Ovary (tissue), 7 donors: ENCODE measurements at regions not wholly inside any gene's neighbourhood (a gene's known extent, or its start where the extent isn't known, plus 50 kb on each side); places are given as distances from the start of the nearest gene placed in this dataset.

ENCODE experiments used
- DNase-seq, 5 donors: peaks; one replicate each; pipeline ENCODE4 v3.0.0-alpha.2; 2019 to 2020
- H3K27ac ChIP-seq, 2 donors: fragments of 200-600 bp; one replicate each; pipeline versions ENCODE4 v1.5.1 to v1.8.0; 2019 to 2022
- H3K27me3 ChIP-seq: fragments of 200-600 bp; one replicate; pipeline ENCODE4 v1.8.0; 2022
- H3K36me3 ChIP-seq: fragments of 200-600 bp; sonication (generic); one replicate; pipeline ENCODE4 v1.5.1; 2019
- H3K4me1 ChIP-seq: one replicate; pipeline ENCODE4 v1.8.1; 2013; ENCODE audit warnings: mild to moderate bottlenecking, moderate library complexity; ENCODE audit not compliant: insufficient read depth
- H3K4me3 ChIP-seq: fragments of 200-600 bp; sonication (generic); one replicate; pipeline ENCODE4 v1.5.1; 2017
- H3K9me3 ChIP-seq, 2 donors: fragments of 200-600 bp in 1 of 2; sonication (generic) in 1 of 2; one replicate each; pipeline versions ENCODE4 v1.5.1 to v1.8.1; 2013 to 2019; ENCODE audit warnings: mild to moderate bottlenecking in 1 of 2, moderate library complexity in 1 of 2
- EP300 ChIP-seq: sonication (generic); formaldehyde crosslinking; IDR thresholded peaks from one replicate; pipeline ENCODE4 v1.6.1; 2017; ENCODE audit warnings: antibody characterized with exemption
- POLR2A ChIP-seq: fragments of 450-650 bp; IDR thresholded peaks from one replicate; pipeline ENCODE4 v1.6.1; 2017; ENCODE audit warnings: antibody characterized with exemption, mild to moderate bottlenecking, moderate library complexity
- WGBS, 3 donors: extraction: QIAGEN DNeasy Blood & Tissue Kit in 1 of 3; methylation state at CpG; one replicate each; pipeline versions ENCODE4 v1.1.5 to v1.1.7; 2013 to 2017; 5-methylcytosine and 5-hydroxymethylcytosine counted together
- intact Hi-C, 4 donors: fragments of 100-400 bp; cut with DNase I; formaldehyde crosslinking; loops; one replicate each; pipeline versions ENCODE4 v1.11.0 to v1.15.1; 2022 to 2023
- TF ChIP-seq, protein P1 (sequence below), 3 donors: fragments of 450-650 bp in 2 of 3; fragments of 200-600 bp in 1 of 3; IDR thresholded peaks; one replicate each; pipeline versions ENCODE4 v1.5.1 to v1.8.0; 2016 to 2022; ENCODE audit warnings: antibody characterized with exemption in 3 of 3, mild to moderate bottlenecking in 1 of 3
- donor health status: DM: no; HTN: no; CAD: no; lungs with moderate emphysema.
- donor health status: DM: no; HTN: no; CAD: no.
- donor health status: Bipolar disorder and iron deficiency.
- donor health status: DM: no; HTN: no; CAD: no.
- donor health status: DM: yes; HTN: yes; CAD: no.

GRCh38 chr13:103299079-103299478, 232.9 kb upstream of the SLC10A2 start:
- no peaks in the 10 kb centered on the region for H3K4me1 ChIP-seq
- intact Hi-C loops: loop anchor here in 1 of 4 donors (10.0 kb wide), 1 partner anchor 866 kb away; no protein-coding TSS in a partner anchor
- DNase-seq: no peak
- no peaks in the 10 kb centered on the region for H3K36me3 ChIP-seq
- no peak overlapping the region for H3K27ac ChIP-seq
- no peaks in the 10 kb centered on the region for H3K27me3 ChIP-seq
- no peaks in the 10 kb centered on the region for H3K9me3 ChIP-seq
- no peak for TF ChIP-seq POLR2A
- TF ChIP-seq EP300: no peak
- TF ChIP-seq, protein P1, sequence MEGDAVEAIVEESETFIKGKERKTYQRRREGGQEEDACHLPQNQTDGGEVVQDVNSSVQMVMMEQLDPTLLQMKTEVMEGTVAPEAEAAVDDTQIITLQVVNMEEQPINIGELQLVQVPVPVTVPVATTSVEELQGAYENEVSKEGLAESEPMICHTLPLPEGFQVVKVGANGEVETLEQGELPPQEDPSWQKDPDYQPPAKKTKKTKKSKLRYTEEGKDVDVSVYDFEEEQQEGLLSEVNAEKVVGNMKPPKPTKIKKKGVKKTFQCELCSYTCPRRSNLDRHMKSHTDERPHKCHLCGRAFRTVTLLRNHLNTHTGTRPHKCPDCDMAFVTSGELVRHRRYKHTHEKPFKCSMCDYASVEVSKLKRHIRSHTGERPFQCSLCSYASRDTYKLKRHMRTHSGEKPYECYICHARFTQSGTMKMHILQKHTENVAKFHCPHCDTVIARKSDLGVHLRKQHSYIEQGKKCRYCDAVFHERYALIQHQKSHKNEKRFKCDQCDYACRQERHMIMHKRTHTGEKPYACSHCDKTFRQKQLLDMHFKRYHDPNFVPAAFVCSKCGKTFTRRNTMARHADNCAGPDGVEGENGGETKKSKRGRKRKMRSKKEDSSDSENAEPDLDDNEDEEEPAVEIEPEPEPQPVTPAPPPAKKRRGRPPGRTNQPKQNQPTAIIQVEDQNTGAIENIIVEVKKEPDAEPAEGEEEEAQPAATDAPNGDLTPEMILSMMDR (IDR thresholded peaks at IDR 0.05): no peak
- H3K4me3 ChIP-seq: no peak overlapping the region
- 78 to 81% (median 80%) methylated on average over 3 of the region's 3 CpGs for WGBS, 3 donors

- 60 to 78% (median 75%) methylated on average over 2 of the region's 2 CpGs for WGBS, 3 donors
- Histone ChIP-seq H3K36me3 (no peaks in the 10 kb centered on the region), H3K27me3 (no peaks in the 10 kb centered on the region), H3K4me3 (no peak overlapping the region), H3K9me3 (no peaks in the 10 kb centered on the region), H3K4me1 (no peaks in the 10 kb centered on the region), H3K27ac (no peak overlapping the region)
- intact Hi-C loops: loop anchor here in 1 of 4 donors (10.0 kb wide), 1 partner anchor 868 kb away; no protein-coding TSS in a partner anchor
- TF ChIP-seq, protein P1 (IDR thresholded peaks at IDR 0.05): no peak
- TF ChIP-seq EP300 (no peak), POLR2A (no peak)
- DNase-seq: no peak
Measured at GRCh38 chr13:103297083-103297482, 230.9 kb upstream of the SLC10A2 start.

- WGBS, 3 donors: 28 to 44% (median 35%) methylated on average over 3 of the region's 3 CpGs
- no peaks in the 10 kb centered on the region for H3K36me3 ChIP-seq
Measured at GRCh38 chr13:103291798-103292572, 225.8 kb upstream of the SLC10A2 start.

GRCh38 chr13:103291226-103291625, 225.0 kb upstream of the SLC10A2 start:
- no peak for DNase-seq
- H3K9me3 ChIP-seq: no peaks in the 10 kb centered on the region
- H3K36me3 ChIP-seq: no peaks in the 10 kb centered on the region
- H3K27me3 ChIP-seq: no peaks in the 10 kb centered on the region
- WGBS, 3 donors: 86 to 89% (median 87%) methylated on average over 3 of the region's 3 CpGs
- H3K27ac ChIP-seq: no peak overlapping the region
- no peak for TF ChIP-seq POLR2A
- TF ChIP-seq EP300: no peak
- TF ChIP-seq, protein P1 (IDR thresholded peaks at IDR 0.05): no peak
- intact Hi-C loops: loop anchor here in 2 of 4 donors (5.0 to 10.0 kb wide), 2 partner anchors 874 to 1446 kb away; no protein-coding TSS in a partner anchor
- no peak overlapping the region for H3K4me3 ChIP-seq
- no peaks in the 10 kb centered on the region for H3K4me1 ChIP-seq

More at GRCh38 chr13:103291798-103292572, 225.8 kb upstream of the SLC10A2 start:
- Histone ChIP-seq H3K4me1 (no peaks in the 10 kb centered on the region), H3K9me3 (no peaks in the 10 kb centered on the region), H3K27ac (no peak overlapping the region), H3K27me3 (no peaks in the 10 kb centered on the region), H3K4me3 (no peak overlapping the region)
- TF ChIP-seq POLR2A (no peak), EP300 (no peak)
- TF ChIP-seq, protein P1 (IDR thresholded peaks at IDR 0.05): no peak
- intact Hi-C loops: loop anchor here in 2 of 4 donors (5.0 to 10.0 kb wide), 2 partner anchors 873 to 1445 kb away; no protein-coding TSS in a partner anchor
- DNase-seq: no peak
